Stimulated activated naive CD8-positive, alpha-beta T cell treated with anti-CD3 and anti-CD28 coated beads, Interleukin-15, Interleukin-2, amounts not matched to agents 100 ng/mL and 50 ng/mL, for 24 hours (primary cell): ENCODE measurements at regions not wholly inside any gene's neighbourhood (a gene's known extent, or its start where the extent isn't known, plus 50 kb on each side); places are given as distances from the start of the nearest gene placed in this dataset.

Experiments
- H3K27ac Mint-ChIP-seq: one replicate; pipeline ENCODE4 v1.8.0; 2021; ENCODE audit warnings: mild to moderate bottlenecking, mixed read lengths
- H3K27me3 Mint-ChIP-seq: one replicate; pipeline ENCODE4 v1.8.0; 2021; ENCODE audit warnings: mixed read lengths
- H3K36me3 Mint-ChIP-seq: one replicate; pipeline ENCODE4 v1.8.0; 2021; ENCODE audit warnings: low read depth, mixed read lengths
- H3K4me1 Mint-ChIP-seq: one replicate; pipeline ENCODE4 v1.8.0; 2021; ENCODE audit warnings: low read depth, mixed read lengths
- H3K4me3 Mint-ChIP-seq: one replicate; pipeline ENCODE4 v1.8.0; 2021; ENCODE audit warnings: mild to moderate bottlenecking, mixed read lengths
- H3K9me3 Mint-ChIP-seq: one replicate; pipeline ENCODE4 v1.8.0; 2021; ENCODE audit warnings: mixed read lengths

GRCh38 chr7:17598846-17599245 lies 300.4 kb downstream of the AHR start:
- Mint-ChIP-seq H3K4me3 (no peak overlapping the region), H3K9me3 (peaks cover 12% of the 10 kb centered on the region), H3K27me3 (peaks cover 11% of the 10 kb centered on the region), H3K4me1 (no peaks in the 10 kb centered on the region), H3K36me3 (no peaks in the 10 kb centered on the region), H3K27ac (no peak overlapping the region)

- H3K27ac Mint-ChIP-seq, result no peak overlapping the region
- H3K4me1 Mint-ChIP-seq, result no peaks in the 10 kb centered on the region
- H3K36me3 Mint-ChIP-seq, result no peaks in the 10 kb centered on the region
- H3K9me3 Mint-ChIP-seq, result peaks cover 16% of the 10 kb centered on the region
- H3K4me3 Mint-ChIP-seq, result no peak overlapping the region
- peaks cover 12% of the 10 kb centered on the region for H3K27me3 Mint-ChIP-seq
These were observed 301.4 kb downstream of the AHR start for GRCh38 chr7:17599733-17600339.

GRCh38 chr7:17600340-17600752 lies 301.9 kb downstream of the AHR start:
- Mint-ChIP-seq H3K9me3 (peaks cover 21% of the 10 kb centered on the region), H3K27me3 (peaks cover 16% of the 10 kb centered on the region), H3K4me1 (no peaks in the 10 kb centered on the region), H3K4me3 (no peak overlapping the region), H3K27ac (no peak overlapping the region), H3K36me3 (no peaks in the 10 kb centered on the region)

- no peak overlapping the region for H3K27ac Mint-ChIP-seq
- H3K36me3 Mint-ChIP-seq, result no peaks in the 10 kb centered on the region
- H3K27me3 Mint-ChIP-seq, result peaks cover 21% of the 10 kb centered on the region
- H3K4me1 Mint-ChIP-seq, result no peaks in the 10 kb centered on the region
- H3K9me3 Mint-ChIP-seq, result peaks cover 17% of the 10 kb centered on the region
- H3K4me3 Mint-ChIP-seq, result no peak overlapping the region
These were observed 303.5 kb downstream of the AHR start for GRCh38 chr7:17601921-17602320.

GRCh38 chr7:17608114-17608833 lies 309.8 kb downstream of the AHR start:
- Mint-ChIP-seq H3K9me3 (peaks cover 16% of the 10 kb centered on the region), H3K27me3 (peaks cover 19% of the 10 kb centered on the region), H3K36me3 (no peaks in the 10 kb centered on the region), H3K27ac (no peak overlapping the region), H3K4me1 (no peaks in the 10 kb centered on the region), H3K4me3 (no peak overlapping the region)

- Mint-ChIP-seq H3K4me3 (no peak overlapping the region), H3K4me1 (no peaks in the 10 kb centered on the region), H3K27ac (no peak overlapping the region), H3K9me3 (no peaks in the 10 kb centered on the region), H3K27me3 (no peaks in the 10 kb centered on the region), H3K36me3 (no peaks in the 10 kb centered on the region)
These were observed 313.2 kb downstream of the AHR start for GRCh38 chr7:17611611-17612010.

- no peaks in the 10 kb centered on the region for H3K27me3 Mint-ChIP-seq
- no peaks in the 10 kb centered on the region for H3K4me1 Mint-ChIP-seq
- no peak overlapping the region for H3K27ac Mint-ChIP-seq
- no peaks in the 10 kb centered on the region for H3K36me3 Mint-ChIP-seq
- H3K9me3 Mint-ChIP-seq, result no peaks in the 10 kb centered on the region
- H3K4me3 Mint-ChIP-seq, result no peak overlapping the region
These were observed 315.0 kb downstream of the AHR start for GRCh38 chr7:17613338-17614041.

- no peaks in the 10 kb centered on the region for H3K27me3 Mint-ChIP-seq
- H3K4me3 Mint-ChIP-seq, result no peak overlapping the region
- H3K27ac Mint-ChIP-seq, result no peak overlapping the region
- H3K36me3 Mint-ChIP-seq, result no peaks in the 10 kb centered on the region
- no peaks in the 10 kb centered on the region for H3K4me1 Mint-ChIP-seq
- no peaks in the 10 kb centered on the region for H3K9me3 Mint-ChIP-seq
These were observed 318.9 kb downstream of the AHR start for GRCh38 chr7:17617380-17617779.

- Mint-ChIP-seq H3K4me1 (no peaks in the 10 kb centered on the region), H3K9me3 (no peaks in the 10 kb centered on the region), H3K4me3 (no peak overlapping the region), H3K36me3 (no peaks in the 10 kb centered on the region), H3K27me3 (peaks cover under 1% of the 10 kb centered on the region), H3K27ac (no peak overlapping the region)
These were observed 319.6 kb downstream of the AHR start for GRCh38 chr7:17617857-17618651.

GRCh38 chr7:17618652-17618974 lies 320.2 kb downstream of the AHR start:
- Mint-ChIP-seq H3K4me1 (no peaks in the 10 kb centered on the region), H3K36me3 (no peaks in the 10 kb centered on the region), H3K27ac (no peak overlapping the region), H3K9me3 (no peaks in the 10 kb centered on the region), H3K4me3 (no peak overlapping the region), H3K27me3 (peaks cover 4% of the 10 kb centered on the region)

GRCh38 chr7:17619196-17619818 lies 320.9 kb downstream of the AHR start:
- no peak overlapping the region for H3K27ac Mint-ChIP-seq
- no peaks in the 10 kb centered on the region for H3K36me3 Mint-ChIP-seq
- H3K4me3 Mint-ChIP-seq, result no peak overlapping the region
- H3K9me3 Mint-ChIP-seq, result no peaks in the 10 kb centered on the region
- no peaks in the 10 kb centered on the region for H3K4me1 Mint-ChIP-seq
- peaks cover 4% of the 10 kb centered on the region for H3K27me3 Mint-ChIP-seq

GRCh38 chr7:17620566-17620965 lies 319.7 kb downstream of the SNX13 start:
- H3K4me1 Mint-ChIP-seq, result no peaks in the 10 kb centered on the region
- H3K9me3 Mint-ChIP-seq, result no peaks in the 10 kb centered on the region
- no peak overlapping the region for H3K4me3 Mint-ChIP-seq
- H3K27me3 Mint-ChIP-seq, result peaks cover 4% of the 10 kb centered on the region
- no peaks in the 10 kb centered on the region for H3K36me3 Mint-ChIP-seq
- H3K27ac Mint-ChIP-seq, result no peak overlapping the region

- Mint-ChIP-seq H3K36me3 (no peaks in the 10 kb centered on the region), H3K27me3 (peaks cover 4% of the 10 kb centered on the region), H3K4me1 (no peaks in the 10 kb centered on the region), H3K27ac (no peak overlapping the region), H3K9me3 (no peaks in the 10 kb centered on the region), H3K4me3 (no peak overlapping the region)
These were observed 317.8 kb downstream of the SNX13 start for GRCh38 chr7:17622451-17622850.

GRCh38 chr7:17623546-17624185 lies 316.6 kb downstream of the SNX13 start:
- H3K36me3 Mint-ChIP-seq, result no peaks in the 10 kb centered on the region

More at GRCh38 chr7:17623546-17624185, 316.6 kb downstream of the SNX13 start:
- Mint-ChIP-seq H3K27me3 (peaks cover 4% of the 10 kb centered on the region), H3K4me3 (no peak overlapping the region), H3K27ac (no peak overlapping the region), H3K9me3 (no peaks in the 10 kb centered on the region), H3K4me1 (no peaks in the 10 kb centered on the region)
